Stimulated activated CD4-positive, alpha-beta T cell treated with anti-CD3 and anti-CD28 coated beads, Interleukin-1b, Interleukin-23, amount 100 ng/mL, for 1 hour (primary cell): ENCODE measurements at regions not wholly inside any gene's neighbourhood (a gene's known extent, or its start where the extent isn't known, plus 50 kb on each side); places are given as distances from the start of the nearest gene placed in this dataset.
"Not testable (repeated sequence)": the region's sequence is repeated elsewhere in the genome, so short reads cannot be mapped to it uniquely, and the experiment has no call there.

ENCODE experiments used
- DNase-seq, 2 donors: peaks; one replicate each; pipeline ENCODE4 v3.0.0-alpha.2; 2020; ENCODE audit warnings: low read depth in 2 of 2

GRCh38 chr10:36053271-36053670, 411.2 kb upstream of the FZD8 start:
- no peak for DNase-seq

GRCh38 chr10:36051500-36051991, 409.4 kb upstream of the FZD8 start:
- no peak for DNase-seq

- DNase-seq: no peak
Observed at GRCh38 chr10:36050763-36051499, 408.8 kb upstream of the FZD8 start.

DNA sequence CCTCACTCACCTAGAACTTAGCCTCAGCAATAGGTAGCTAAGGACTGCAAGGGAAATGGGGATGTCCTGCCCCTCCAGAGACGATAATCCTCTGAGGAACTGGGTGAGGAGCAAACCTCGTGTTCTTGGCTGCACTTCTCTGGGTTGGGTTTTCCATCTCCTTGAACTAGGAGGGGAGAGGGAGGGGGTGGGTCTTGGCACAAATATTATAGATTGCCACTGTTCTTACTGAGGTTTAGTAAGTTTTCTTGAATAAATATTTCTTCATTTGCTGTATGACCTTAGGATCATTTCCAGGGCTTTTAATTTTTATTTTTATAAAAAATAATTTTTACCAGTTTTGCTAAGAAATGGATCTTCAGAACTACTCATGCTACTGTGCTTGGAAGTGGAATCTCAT, 406.7 kb upstream of the FZD8 start:
- no peak for DNase-seq

GRCh38 chr10:36048236-36048635, 406.1 kb upstream of the FZD8 start:
- DNase-seq: no peak

DNA sequence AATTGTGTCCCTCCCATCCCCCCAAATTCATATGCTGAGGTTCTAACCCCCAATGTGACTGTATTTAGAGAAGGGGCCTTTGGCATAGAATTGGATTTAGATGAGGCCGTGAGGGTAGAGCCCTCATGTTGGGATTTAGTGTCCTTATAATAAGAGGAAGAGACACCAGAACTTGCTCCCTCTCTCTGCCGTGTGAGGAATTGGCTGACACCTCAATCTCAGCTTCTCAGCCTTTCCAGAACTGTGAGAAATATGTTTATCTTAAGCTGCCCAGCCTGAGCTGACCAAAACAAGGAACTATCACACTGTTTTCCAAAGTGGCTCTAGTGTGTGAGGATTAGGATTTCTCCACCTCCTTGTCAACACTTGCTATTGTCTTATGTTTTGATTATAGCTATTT, 400.0 kb upstream of the FZD8 start:
- DNase-seq: no peak

DNA sequence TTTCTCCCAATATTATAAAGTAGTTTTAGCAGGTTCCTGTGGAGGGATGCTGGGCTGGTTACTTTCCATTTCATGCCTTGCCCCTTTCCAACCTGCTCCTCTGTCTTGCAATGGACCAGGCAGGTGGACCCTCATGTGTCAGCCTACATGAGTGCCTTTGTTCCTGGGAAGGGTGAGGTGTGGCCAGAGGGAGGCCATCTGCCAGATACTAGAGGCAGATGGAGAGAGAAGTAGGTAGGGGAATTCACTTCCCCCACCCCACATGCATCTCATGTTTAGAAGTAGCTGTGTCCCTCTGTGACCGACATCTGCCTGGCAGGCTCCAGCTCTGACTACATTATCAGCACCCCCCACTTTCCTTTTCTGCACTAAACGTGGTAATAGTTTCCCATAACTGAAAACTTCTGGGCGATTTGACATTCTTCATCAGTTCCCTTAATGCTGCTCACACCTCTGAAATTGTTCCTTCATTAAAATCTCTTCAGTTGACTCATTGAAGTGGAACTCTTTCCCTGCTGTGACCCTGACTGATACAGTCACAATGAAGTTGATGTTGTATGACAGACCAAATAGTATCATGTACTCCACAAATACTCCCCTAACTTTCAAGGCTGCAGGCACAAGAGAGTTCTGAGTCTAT, 396.3 kb upstream of the FZD8 start:
- no peak for DNase-seq

DNA sequence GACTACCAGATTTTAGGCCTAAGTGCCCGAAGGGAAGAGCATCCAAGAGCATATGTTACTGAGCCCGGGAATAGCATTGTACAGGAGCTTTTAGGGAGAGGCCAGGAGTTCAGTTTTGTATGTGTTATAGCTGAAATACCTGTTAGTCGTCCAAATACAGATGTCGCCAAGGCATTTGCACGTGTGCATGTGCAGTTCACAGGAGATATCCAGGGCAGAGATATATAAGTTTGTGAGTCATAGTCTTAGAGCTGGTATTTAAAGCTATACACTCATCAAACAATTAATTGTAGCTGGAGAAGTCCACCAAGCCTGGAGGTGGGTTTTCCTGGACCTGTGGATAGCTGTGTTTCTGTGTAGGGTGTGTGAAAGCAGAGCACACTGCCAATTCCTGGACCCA, 394.0 kb upstream of the FZD8 start:
- no peak for DNase-seq

GRCh38 chr10:36033808-36034207, 391.7 kb upstream of the FZD8 start:
- no peak for DNase-seq

DNA sequence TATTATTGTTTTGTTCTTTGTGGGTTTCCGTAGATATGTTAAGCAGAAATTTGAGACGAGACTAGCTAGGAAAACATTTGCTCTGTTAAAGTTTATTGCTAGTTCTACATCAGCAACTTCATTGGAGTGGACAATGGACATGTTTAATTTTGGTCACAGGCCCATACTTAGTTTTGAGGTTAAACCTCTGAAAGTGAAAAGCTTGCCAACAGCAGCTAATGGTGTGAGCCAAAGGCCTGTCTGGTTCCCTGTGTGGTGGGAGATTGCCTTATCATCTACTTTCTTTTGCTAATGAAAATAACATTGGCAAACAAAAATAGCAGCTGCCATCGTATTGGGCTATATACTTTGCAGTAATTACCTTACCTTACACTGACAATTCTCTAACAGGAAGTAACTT, 388.4 kb upstream of the FZD8 start:
- DNase-seq: no peak

DNA sequence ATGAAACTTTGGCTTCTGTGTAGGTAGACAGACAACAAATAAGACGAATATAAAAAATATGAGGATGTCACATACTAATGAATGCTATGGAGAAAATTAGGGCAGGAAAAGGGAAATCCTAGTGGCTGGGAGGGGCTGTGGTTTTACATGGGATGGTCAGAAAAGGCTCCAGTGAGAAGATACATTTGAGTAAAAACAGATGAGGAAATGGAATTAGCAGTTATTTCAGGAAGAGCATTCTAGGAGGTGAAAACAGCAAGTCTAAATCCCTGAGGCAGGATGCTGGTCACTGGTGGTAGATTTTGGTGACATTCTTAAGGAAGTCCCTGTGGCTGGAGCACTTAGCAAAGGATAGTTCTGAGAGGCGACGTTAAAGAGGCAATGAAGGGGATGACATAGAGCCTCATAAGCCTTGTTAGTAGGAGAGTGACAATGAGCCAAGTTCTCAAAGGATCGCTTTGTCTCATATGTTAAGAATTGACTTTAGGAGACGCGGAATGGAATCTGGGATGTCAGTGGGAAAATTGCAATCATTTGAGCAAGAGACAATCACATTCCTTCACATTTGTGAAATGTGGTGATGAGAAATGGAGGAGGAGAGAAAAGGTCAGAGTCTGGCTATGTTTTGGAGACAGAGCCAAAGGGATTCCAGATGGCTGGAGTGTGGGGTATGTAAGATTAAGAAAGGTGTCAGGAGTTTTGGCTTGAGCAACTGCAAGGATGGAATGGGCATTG, 384.7 kb upstream of the FZD8 start:
- DNase-seq: no peak

GRCh38 chr10:36026081-36026480, 384.0 kb upstream of the FZD8 start:
- DNase-seq: no peak

GRCh38 chr10:36023939-36024338, 381.8 kb upstream of the FZD8 start:
- no peak for DNase-seq

GRCh38 chr10:36021096-36021495, 379.0 kb upstream of the FZD8 start:
- DNase-seq: no peak

DNA sequence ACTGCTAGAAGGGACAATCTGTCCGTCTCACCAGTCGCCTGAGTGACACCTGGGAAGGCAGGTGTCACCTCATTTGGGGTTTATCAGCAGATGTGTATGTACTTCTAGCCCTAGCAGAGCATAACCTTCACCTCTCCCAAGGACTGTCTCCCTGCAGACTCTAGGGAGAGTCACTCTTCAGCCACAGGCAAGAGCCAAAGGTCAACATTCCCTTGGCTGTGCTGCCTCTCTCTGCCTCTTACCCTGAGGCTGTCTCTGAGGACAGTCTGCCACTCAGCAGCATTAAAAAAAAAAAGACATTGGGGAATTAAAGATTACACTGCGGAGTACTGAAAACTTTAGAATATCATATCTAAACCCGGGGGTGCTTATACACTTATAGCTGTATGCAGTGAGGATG, 377.7 kb upstream of the FZD8 start:
- DNase-seq: no peak

GRCh38 chr10:36018996-36019395, 376.9 kb upstream of the FZD8 start:
- DNase-seq: no peak

DNA sequence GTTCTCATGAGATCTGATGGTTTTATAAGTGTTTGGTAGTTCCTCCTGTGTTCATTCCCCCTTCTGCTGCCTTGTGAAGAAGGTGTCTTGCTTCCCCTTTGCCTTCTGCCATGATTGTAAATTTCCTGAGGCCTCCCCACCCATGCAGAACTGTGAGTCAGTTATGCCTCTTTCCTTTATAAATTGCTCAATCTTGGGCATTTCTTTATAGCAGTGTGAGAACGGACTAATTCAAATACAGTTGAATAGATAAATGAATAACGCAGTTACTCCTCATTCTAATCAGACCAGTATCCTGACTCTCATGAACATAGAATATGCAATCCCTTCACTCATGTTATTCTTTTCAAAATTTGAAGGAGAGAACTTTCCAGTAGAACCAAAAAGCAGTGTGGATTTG, 375.0 kb upstream of the FZD8 start:
- no peak for DNase-seq

- DNase-seq: no peak
Observed at GRCh38 chr10:36007369-36007768, 365.3 kb upstream of the FZD8 start.

DNA sequence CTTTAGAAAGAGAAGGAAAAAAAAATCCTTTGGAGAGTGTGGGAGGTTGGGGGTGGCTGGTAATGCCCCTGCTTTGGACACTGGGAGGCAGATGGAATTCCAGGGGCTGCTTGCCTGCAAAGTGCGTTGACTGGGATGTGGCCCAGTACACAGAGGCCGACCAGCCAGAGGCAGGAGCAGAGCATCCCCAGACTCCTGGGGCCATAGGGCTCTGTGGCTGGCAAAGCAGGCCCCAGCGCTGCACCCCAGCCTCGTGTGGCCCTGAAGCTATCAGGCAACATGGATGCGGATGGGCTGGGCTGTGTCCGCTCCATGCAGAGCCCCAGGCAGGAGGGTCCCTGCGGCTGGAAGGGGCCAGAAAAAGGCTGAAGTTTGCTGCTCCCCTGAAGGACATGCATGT, 361.6 kb upstream of the FZD8 start:
- no peak for DNase-seq

DNA sequence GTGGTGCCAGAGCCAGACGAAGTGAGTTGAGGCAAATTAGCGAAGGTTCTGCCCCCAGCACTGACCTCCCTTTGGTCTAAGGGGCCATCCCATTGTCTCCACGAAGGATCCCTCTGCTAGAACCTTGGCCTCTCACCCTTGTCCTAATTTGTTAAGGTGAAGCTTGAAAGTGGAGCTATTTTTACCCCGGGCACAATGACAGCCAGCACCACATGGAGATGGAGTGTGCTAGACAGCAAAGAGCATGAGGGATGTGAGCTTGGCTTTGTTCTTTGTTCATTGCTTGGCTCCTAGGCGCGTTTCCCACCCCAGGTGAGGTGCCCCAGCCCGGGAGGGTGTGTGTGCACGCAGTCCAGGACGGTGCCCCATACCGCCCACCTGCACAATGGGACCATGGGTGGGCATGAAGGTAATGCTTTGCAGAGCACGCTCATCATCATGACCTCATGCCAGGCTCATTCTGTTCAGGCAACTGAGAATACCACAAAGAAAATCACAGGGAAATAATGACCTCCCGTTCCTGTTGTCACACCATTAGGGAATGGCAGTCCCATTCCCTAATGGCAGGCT, 361.0 kb upstream of the FZD8 start:
- DNase-seq: no peak

- no peak for DNase-seq
Observed at GRCh38 chr10:36002445-36002844, 360.3 kb upstream of the FZD8 start.

DNA sequence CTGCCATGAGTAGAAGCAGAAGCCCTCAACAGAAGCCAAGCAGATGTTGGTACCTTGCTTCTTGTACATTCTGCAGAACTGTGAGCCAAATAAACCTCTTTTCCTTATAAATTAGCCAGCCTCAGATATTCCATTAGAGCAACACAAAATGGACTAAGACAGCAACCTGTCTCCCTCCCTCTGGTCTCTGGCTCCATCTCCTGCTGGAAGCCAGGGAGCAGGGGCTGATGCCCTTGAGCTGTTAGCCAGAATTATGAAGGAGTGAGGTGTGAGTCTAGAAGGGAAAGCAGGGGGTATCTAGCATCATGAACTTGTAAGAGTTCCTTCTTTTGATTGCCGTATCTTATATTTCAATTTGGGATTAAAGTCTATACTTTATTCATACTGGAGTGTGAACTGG, 358.7 kb upstream of the FZD8 start:
- not testable (repeated sequence) for DNase-seq

DNA sequence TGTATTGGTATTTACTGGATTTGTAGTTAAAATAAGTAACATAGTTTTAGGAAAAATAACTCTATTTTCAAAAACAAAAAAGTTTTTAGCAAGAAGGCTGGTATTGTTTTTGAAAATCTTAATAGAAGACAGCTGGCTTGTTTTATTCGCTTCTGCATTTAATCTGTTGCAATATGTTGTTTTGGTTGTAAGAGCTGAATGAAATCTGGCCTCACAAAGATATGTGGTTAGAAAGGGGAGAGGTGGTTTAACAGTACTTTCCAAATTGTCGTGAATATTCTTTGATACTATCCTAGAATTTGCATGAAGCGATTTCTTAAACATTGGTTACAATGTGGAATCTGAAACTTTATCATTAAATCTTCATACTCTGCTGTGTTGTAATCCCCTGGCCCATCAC, 355.9 kb upstream of the FZD8 start:
- no peak for DNase-seq
